ENCODE measurements at regions not wholly inside any gene's neighbourhood (a gene's known extent, or its start where the extent isn't known, plus 50 kb on each side); places are given as distances from the start of the nearest gene placed in this dataset.
"Not testable (repeated sequence)": the region's sequence is repeated elsewhere in the genome, so short reads cannot be mapped to it uniquely, and the experiment has no call there.

GRCh38 chr5:56669534-56670483 is 145.5 kb upstream of the MAP3K1 start:
- Histone ChIP-seq H3K27me3 (replicated peaks in 2 of 5; ENCODE audit: control insufficient read depth in 4 of 5, insufficient read depth in 5 of 5, low read length in 4 of 5) (no peaks in the 10 kb centered on the region), H3K27ac (ENCODE audit: insufficient read depth in 1 of 2, low read depth in 1 of 2, low read length in 2 of 2, poor library complexity in 1 of 2, severe bottlenecking in 2 of 2) (no peak overlapping the region), H3K9me3 (ENCODE audit: control extremely low read depth in 1 of 5, control insufficient read depth in 4 of 5, insufficient read depth in 2 of 5, low read depth in 1 of 5, low read length in 4 of 5) (no peaks in the 10 kb centered on the region), H3K4me3 (ENCODE audit: control insufficient read depth in 1 of 7, extremely low read depth in 1 of 7, insufficient read depth in 4 of 7, low read depth in 2 of 7, low read length in 6 of 7) (no peak overlapping the region), H3K4me1 (ENCODE audit: control extremely low read depth in 1 of 4, control insufficient read depth in 4 of 4, insufficient read depth in 4 of 4, low read length in 3 of 4) (peaks cover 15 to 40% (median 22%) of the 10 kb centered on the region in 4 experiments), H3K36me3 (ENCODE audit: control insufficient read depth in 4 of 4, insufficient read depth in 4 of 4, low read length in 3 of 4) (no peaks in the 10 kb centered on the region)
- ChIA-PET CTCF (interaction anchor here (1.0 kb wide), 1 partner anchor 68 kb away, joined by 3 read pairs; no protein-coding TSS in a partner anchor), POLR2A (no interaction called here)
- 62% methylated on average over 8 of the region's 10 CpGs for WGBS (ENCODE audit: insufficient coverage)
- peak; percentile 50 to 79 (median 79) for DNase-seq

- no peaks in the 10 kb centered on the region for H3K9me3 ChIP-seq (ENCODE audit: control extremely low read depth in 1 of 5, control insufficient read depth in 4 of 5, insufficient read depth in 2 of 5, low read depth in 1 of 5, low read length in 4 of 5)
- WGBS (ENCODE audit: insufficient coverage) = 79% methylated on average over 5 of the region's 5 CpGs
- DNase-seq = no peak
- H3K36me3 ChIP-seq (ENCODE audit: control insufficient read depth in 4 of 4, insufficient read depth in 4 of 4, low read length in 3 of 4) = no peaks in the 10 kb centered on the region
- CTCF ChIA-PET = no interaction called here
- POLR2A ChIA-PET = no interaction called here
- H3K4me1 ChIP-seq (ENCODE audit: control extremely low read depth in 1 of 4, control insufficient read depth in 4 of 4, insufficient read depth in 4 of 4, low read length in 3 of 4) = peaks cover 15 to 39% (median 22%) of the 10 kb centered on the region in 4 experiments
- no peak overlapping the region for H3K4me3 ChIP-seq (ENCODE audit: control insufficient read depth in 1 of 7, extremely low read depth in 1 of 7, insufficient read depth in 4 of 7, low read depth in 2 of 7, low read length in 6 of 7)
- H3K27ac ChIP-seq (ENCODE audit: insufficient read depth in 1 of 2, low read depth in 1 of 2, low read length in 2 of 2, poor library complexity in 1 of 2, severe bottlenecking in 2 of 2) = no peak overlapping the region
- H3K27me3 ChIP-seq (replicated peaks in 2 of 5; ENCODE audit: control insufficient read depth in 4 of 5, insufficient read depth in 5 of 5, low read length in 4 of 5) = no peaks in the 10 kb centered on the region
These were observed 146.4 kb upstream of the MAP3K1 start for GRCh38 chr5:56668996-56669395.

- WGBS (ENCODE audit: insufficient coverage) = no CpG with 5 or more reads among the region's 1 CpG
- ChIA-PET POLR2A (no interaction called here), CTCF (no interaction called here)
- Histone ChIP-seq H3K4me3 (ENCODE audit: control insufficient read depth in 1 of 7, extremely low read depth in 1 of 7, insufficient read depth in 4 of 7, low read depth in 2 of 7, low read length in 6 of 7) (no peak overlapping the region), H3K9me3 (ENCODE audit: control extremely low read depth in 1 of 5, control insufficient read depth in 4 of 5, insufficient read depth in 2 of 5, low read depth in 1 of 5, low read length in 4 of 5) (no peaks in the 10 kb centered on the region), H3K4me1 (ENCODE audit: control extremely low read depth in 1 of 4, control insufficient read depth in 4 of 4, insufficient read depth in 4 of 4, low read length in 3 of 4) (peaks cover 8 to 26% (median 13%) of the 10 kb centered on the region in 4 experiments), H3K27me3 (replicated peaks in 2 of 5; ENCODE audit: control insufficient read depth in 4 of 5, insufficient read depth in 5 of 5, low read length in 4 of 5) (no peaks in the 10 kb centered on the region), H3K27ac (ENCODE audit: insufficient read depth in 1 of 2, low read depth in 1 of 2, low read length in 2 of 2, poor library complexity in 1 of 2, severe bottlenecking in 2 of 2) (no peak overlapping the region), H3K36me3 (ENCODE audit: control insufficient read depth in 4 of 4, insufficient read depth in 4 of 4, low read length in 3 of 4) (no peaks in the 10 kb centered on the region)
- no peak for DNase-seq
These were observed 147.7 kb upstream of the MAP3K1 start for GRCh38 chr5:56667692-56668091.

- Histone ChIP-seq H3K27me3 (replicated peaks in 2 of 5; ENCODE audit: control insufficient read depth in 4 of 5, insufficient read depth in 5 of 5, low read length in 4 of 5) (no peaks in the 10 kb centered on the region), H3K36me3 (ENCODE audit: control insufficient read depth in 4 of 4, insufficient read depth in 4 of 4, low read length in 3 of 4) (no peaks in the 10 kb centered on the region), H3K9me3 (ENCODE audit: control extremely low read depth in 1 of 5, control insufficient read depth in 4 of 5, insufficient read depth in 2 of 5, low read depth in 1 of 5, low read length in 4 of 5) (no peaks in the 10 kb centered on the region), H3K4me3 (ENCODE audit: control insufficient read depth in 1 of 7, extremely low read depth in 1 of 7, insufficient read depth in 4 of 7, low read depth in 2 of 7, low read length in 6 of 7) (no peak overlapping the region), H3K27ac (ENCODE audit: insufficient read depth in 1 of 2, low read depth in 1 of 2, low read length in 2 of 2, poor library complexity in 1 of 2, severe bottlenecking in 2 of 2) (no peak overlapping the region), H3K4me1 (ENCODE audit: control extremely low read depth in 1 of 4, control insufficient read depth in 4 of 4, insufficient read depth in 4 of 4, low read length in 3 of 4) (peaks cover 6 to 22% (median 10%) of the 10 kb centered on the region in 4 experiments)
- WGBS (ENCODE audit: insufficient coverage) = 89% methylated on average over 3 of the region's 6 CpGs
- no peak for DNase-seq
- CTCF ChIA-PET = no interaction called here
- POLR2A ChIA-PET = no interaction called here
These were observed 148.4 kb upstream of the MAP3K1 start for GRCh38 chr5:56666901-56667300.

- CTCF ChIA-PET; H3K4me3 ChIP-seq (ENCODE audit: control insufficient read depth in 1 of 7, extremely low read depth in 1 of 7, insufficient read depth in 4 of 7, low read depth in 2 of 7, low read length in 6 of 7); H3K4me1 ChIP-seq (ENCODE audit: control extremely low read depth in 1 of 4, control insufficient read depth in 4 of 4, insufficient read depth in 4 of 4, low read length in 3 of 4); DNase-seq; H3K27ac ChIP-seq (ENCODE audit: insufficient read depth in 1 of 2, low read depth in 1 of 2, low read length in 2 of 2, poor library complexity in 1 of 2, severe bottlenecking in 2 of 2); H3K36me3 ChIP-seq (ENCODE audit: control insufficient read depth in 4 of 4, insufficient read depth in 4 of 4, low read length in 3 of 4); H3K9me3 ChIP-seq (ENCODE audit: control extremely low read depth in 1 of 5, control insufficient read depth in 4 of 5, insufficient read depth in 2 of 5, low read depth in 1 of 5, low read length in 4 of 5); H3K27me3 ChIP-seq (replicated peaks in 2 of 5; ENCODE audit: control insufficient read depth in 4 of 5, insufficient read depth in 5 of 5, low read length in 4 of 5); POLR2A ChIA-PET: not testable (repeated sequence)
- WGBS (ENCODE audit: insufficient coverage) = no CpG with 5 or more reads among the region's 3 CpGs
These were observed 150.2 kb upstream of the MAP3K1 start for GRCh38 chr5:56665117-56665516.

- WGBS (ENCODE audit: insufficient coverage) = no CpG with 5 or more reads among the region's 1 CpG
- H3K27me3 ChIP-seq (replicated peaks in 2 of 5; ENCODE audit: control insufficient read depth in 4 of 5, insufficient read depth in 5 of 5, low read length in 4 of 5) = no peaks in the 10 kb centered on the region
- no peak overlapping the region for H3K27ac ChIP-seq (ENCODE audit: insufficient read depth in 1 of 2, low read depth in 1 of 2, low read length in 2 of 2, poor library complexity in 1 of 2, severe bottlenecking in 2 of 2)
- H3K9me3 ChIP-seq (ENCODE audit: control extremely low read depth in 1 of 5, control insufficient read depth in 4 of 5, insufficient read depth in 2 of 5, low read depth in 1 of 5, low read length in 4 of 5) = no peaks in the 10 kb centered on the region
- no peak overlapping the region for H3K4me3 ChIP-seq (ENCODE audit: control insufficient read depth in 1 of 7, extremely low read depth in 1 of 7, insufficient read depth in 4 of 7, low read depth in 2 of 7, low read length in 6 of 7)
- H3K4me1 ChIP-seq (ENCODE audit: control extremely low read depth in 1 of 4, control insufficient read depth in 4 of 4, insufficient read depth in 4 of 4, low read length in 3 of 4) = peaks cover 0 to 2% (median 0%) of the 10 kb centered on the region in 4 experiments
- DNase-seq = no peak
- POLR2A ChIA-PET = interaction anchor here (0.6 kb wide), 1 partner anchor 49 kb away, joined by 5 read pairs; no protein-coding TSS in a partner anchor
- CTCF ChIA-PET = no interaction called here
- H3K36me3 ChIP-seq (ENCODE audit: control insufficient read depth in 4 of 4, insufficient read depth in 4 of 4, low read length in 3 of 4) = no peaks in the 10 kb centered on the region
These were observed 151.3 kb upstream of the MAP3K1 start for GRCh38 chr5:56664025-56664424.

- H3K36me3 ChIP-seq (ENCODE audit: control insufficient read depth in 4 of 4, insufficient read depth in 4 of 4, low read length in 3 of 4) = no peaks in the 10 kb centered on the region
- peaks cover 0 to 1% (median 0%) of the 10 kb centered on the region in 4 experiments for H3K4me1 ChIP-seq (ENCODE audit: control extremely low read depth in 1 of 4, control insufficient read depth in 4 of 4, insufficient read depth in 4 of 4, low read length in 3 of 4)
- POLR2A ChIA-PET = interaction anchor here (0.6 kb wide), 1 partner anchor 49 kb away, joined by 5 read pairs; no protein-coding TSS in a partner anchor
- H3K27me3 ChIP-seq (replicated peaks in 2 of 5; ENCODE audit: control insufficient read depth in 4 of 5, insufficient read depth in 5 of 5, low read length in 4 of 5) = no peaks in the 10 kb centered on the region
- CTCF ChIA-PET = no interaction called here
- no peak for DNase-seq
- H3K9me3 ChIP-seq (ENCODE audit: control extremely low read depth in 1 of 5, control insufficient read depth in 4 of 5, insufficient read depth in 2 of 5, low read depth in 1 of 5, low read length in 4 of 5) = no peaks in the 10 kb centered on the region
- no peak overlapping the region for H3K4me3 ChIP-seq (ENCODE audit: control insufficient read depth in 1 of 7, extremely low read depth in 1 of 7, insufficient read depth in 4 of 7, low read depth in 2 of 7, low read length in 6 of 7)
- 94% methylated on average over 4 of the region's 4 CpGs for WGBS (ENCODE audit: insufficient coverage)
- no peak overlapping the region for H3K27ac ChIP-seq (ENCODE audit: insufficient read depth in 1 of 2, low read depth in 1 of 2, low read length in 2 of 2, poor library complexity in 1 of 2, severe bottlenecking in 2 of 2)
These were observed 151.8 kb upstream of the MAP3K1 start for GRCh38 chr5:56663523-56663922.
